Fibroblast of peridontal ligament (primary cell): ENCODE measurements at regions not wholly inside any gene's neighbourhood (a gene's known extent, or its start where the extent isn't known, plus 50 kb on each side); places are given as distances from the start of the nearest gene placed in this dataset.

Experiments
- DNase-seq: peaks from one replicate; pipeline ENCODE4 v3.0.0-alpha.2; 2010; ENCODE audit errors: extremely low read depth

DNA sequence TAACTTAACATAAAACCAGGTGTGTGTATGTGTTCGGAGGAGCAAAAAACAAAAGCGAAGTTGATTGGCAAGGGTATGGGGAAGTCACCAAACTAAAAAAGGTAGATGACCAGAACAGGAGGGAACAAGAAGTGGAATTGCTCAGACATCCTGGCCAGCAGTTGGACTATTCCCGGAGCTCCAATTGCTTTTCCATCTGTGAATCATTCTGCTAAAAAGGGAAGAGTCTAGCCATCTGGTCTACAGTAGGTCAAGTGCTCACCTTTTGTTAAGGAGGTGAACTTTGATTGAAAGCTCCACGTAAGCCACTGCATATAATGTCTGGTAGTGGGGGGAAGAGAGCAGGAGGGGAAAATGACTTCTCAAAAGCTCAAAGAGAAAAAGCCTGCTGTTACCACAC, 50.0 kb upstream of the BET1 start:
- DNase-seq, result no peak

DNA sequence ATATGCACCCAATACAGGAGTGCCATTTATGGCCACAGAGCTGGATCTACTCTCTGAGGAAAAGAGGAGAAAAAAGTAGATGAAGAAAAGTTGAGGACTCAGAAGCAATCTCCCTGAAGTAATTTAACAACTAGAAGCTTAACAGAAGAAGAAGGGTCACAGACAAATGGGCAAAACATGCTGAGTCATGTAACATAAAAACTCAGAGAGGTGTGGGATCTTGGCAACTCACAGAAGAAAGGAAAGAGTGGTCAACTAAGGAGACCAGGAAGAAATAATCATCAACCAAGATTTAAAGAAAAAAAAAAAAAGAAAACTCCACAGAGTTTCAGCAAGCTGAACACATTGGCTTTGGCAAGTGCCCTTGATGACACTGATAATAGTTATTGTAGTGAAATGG, 51.8 kb upstream of the BET1 start:
- DNase-seq, result no peak

DNA sequence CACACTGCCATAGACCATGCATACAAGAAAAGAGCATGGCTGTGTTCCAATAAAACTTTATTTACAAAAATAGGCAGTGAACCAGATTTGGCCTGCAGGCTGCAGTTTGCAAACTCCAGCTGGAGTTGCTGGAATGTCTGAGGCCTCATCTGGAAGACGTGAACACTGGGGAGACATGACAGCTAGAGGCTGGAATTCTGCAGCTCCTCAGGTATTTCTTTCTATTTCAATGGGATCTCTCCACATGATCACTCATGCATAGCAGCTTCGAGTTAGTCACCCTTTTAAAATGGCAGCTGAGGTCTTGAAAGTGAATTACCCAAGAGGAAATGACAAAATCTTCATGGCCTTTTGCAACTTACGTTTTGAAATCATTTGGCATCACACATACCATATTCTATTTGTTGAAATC, 52.6 kb upstream of the BET1 start:
- peak; percentile 91 for DNase-seq

DNA sequence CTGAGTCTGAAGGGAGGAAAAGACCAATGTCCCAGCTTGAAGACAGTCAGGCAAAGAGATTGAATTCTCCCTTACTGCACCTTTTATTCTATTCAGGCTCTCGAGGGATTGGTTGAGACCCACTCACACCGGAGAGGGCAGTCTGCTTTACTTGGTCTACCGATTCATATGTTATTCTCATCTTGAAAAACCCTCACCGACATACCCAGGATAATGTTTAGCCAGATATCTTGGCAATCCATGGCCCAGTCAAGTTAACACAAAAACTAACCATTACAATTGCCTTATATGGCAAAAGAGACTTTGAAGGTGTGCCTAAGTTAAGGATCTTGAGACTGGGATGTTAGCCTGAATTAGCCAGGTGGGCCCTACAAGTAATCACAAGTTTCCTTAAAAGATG, 53.8 kb upstream of the BET1 start:
- no peak for DNase-seq

DNA sequence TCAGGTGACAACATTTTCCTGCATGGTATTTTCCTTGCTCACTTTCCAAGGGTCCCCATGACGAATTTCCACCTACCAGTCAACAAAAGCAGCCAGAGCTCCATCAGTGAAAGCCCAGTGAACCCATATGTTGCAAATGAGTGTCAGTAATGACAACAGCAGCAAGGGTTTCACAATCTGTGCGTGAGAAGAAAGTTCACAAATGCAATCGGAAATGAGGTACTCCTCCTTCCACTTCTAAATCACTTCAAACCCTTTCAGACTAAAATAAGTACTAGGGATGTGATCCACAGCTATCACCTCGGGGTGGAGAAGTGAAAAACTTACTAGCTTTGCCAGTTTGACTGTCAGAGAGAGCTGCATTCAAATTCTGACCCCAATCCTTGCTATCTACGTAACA, 55.6 kb upstream of the BET1 start:
- DNase-seq, result peak; percentile 67

DNA sequence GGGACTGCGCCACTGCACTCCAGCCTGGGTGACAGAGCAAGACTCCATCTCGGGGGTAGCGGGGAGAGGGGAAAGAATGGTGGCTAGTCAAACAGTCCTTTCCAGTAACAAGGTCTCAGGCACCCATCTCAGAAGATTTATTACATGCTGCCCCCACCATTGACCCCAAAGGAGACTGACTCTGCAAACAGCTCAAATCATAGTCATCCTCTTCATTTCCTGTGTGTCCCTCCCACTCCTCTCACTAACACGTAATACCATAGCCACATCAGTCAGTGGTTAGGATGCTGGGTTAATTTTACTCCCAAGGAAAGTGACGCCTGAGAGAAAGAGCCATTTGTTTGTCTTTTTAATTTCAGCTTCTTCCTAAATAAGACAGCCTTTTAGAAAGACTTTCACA, 56.6 kb upstream of the BET1 start:
- no peak for DNase-seq

DNA sequence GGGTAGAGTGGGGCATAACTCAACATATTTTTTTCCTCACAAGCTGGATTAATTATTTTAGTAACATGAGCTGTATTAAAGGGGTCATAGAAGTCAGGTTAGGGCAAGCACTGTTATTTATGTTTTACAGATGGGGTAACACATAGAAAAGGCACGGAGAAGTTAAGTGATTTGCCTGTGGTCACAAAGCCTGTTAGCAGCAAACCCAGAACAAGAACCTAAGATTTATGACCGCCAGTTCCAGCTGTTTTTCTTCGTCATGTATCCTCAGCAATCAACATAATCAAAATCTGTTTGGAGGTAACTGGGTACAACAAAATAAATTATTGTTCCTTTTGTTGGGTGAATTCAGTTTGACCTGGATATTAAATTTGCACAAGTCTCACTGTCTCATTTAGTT, 57.2 kb upstream of the BET1 start:
- DNase-seq, result no peak

DNA sequence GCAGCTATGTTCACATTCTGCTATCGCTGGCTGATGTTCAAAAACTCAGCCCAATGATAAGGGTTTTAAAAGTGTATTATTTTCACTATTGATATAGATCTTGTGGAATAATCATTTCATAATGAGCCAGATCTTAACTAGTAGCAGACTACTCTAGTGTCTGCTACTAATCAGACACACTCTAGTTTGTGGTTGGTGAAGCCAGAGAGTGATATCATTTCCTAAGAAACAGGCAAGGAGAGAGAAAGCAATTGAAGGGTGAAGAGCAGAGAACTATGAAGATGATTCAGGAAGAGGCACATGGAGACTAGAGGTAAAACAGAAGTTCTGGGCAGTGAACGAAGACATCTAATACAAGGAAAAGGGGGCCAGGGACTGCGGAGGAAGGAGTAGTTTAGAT, 58.2 kb upstream of the BET1 start:
- peak; percentile 58 for DNase-seq

DNA sequence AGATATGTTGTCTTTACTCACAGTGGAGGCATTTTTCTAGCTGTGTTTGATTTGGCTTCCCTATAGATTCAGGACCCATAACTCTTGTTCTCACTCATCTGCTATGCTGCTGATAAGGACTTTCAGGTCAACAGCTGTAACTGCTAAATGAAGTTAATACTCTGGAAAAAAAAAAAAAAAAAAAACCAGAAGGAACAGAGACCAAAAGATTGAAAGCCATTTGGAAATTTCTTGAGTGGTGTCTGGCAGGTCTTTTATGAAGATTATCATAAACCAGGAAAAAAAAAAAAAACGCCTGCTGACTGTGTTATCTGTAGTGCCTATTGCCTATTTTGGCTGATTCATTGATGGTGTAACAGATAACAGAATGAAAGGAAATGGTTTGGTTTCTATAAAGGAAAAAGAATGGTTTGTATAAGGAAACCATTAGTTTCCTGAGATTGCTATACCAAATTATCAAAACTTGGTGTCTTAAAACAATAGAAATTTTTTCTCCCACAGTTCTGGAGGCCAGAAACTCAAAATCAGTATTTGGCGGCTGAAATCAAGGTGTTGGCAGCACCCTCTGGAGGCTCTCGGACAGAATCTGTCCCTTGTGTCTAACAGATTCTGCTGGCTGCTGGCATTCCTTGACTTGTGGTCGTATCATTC, 60.5 kb upstream of the BET1 start:
- no peak for DNase-seq

DNA sequence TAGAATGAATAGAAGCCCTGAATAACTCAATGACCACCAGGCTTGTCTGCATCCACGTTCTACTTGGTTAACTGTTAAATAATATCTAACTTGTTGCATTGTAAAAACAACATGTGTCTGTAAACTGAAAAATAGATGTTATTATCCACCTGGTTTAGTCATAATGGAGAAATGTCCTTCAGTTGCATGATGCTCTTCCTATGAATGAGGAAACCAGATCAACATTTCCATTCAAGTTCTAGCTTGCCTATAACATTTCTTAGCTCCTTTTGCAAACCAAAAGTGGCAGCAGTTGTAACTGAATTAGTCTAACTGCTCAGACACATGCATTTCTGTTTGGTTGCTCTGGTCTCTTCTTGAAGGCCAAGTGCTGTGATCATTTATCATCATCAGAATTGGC, 62.9 kb upstream of the BET1 start:
- no peak for DNase-seq

DNA sequence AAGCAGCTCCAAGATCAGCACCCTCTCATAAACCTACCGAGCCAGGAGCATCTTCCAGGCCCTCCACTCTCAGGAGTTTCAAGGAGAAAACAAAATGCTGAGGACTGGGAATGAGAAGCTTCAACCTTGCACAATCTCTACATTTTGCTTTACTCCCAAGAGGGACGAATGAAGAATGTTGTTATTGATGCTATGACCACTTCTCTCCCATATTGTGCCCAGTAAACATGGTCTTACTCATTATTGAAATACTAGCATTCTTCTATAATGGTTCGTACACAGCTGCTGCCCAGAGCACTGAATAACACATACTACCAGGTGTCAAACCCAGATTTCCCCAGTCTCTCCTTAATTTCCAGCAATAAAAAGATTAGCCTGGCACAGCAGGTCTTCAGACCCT, 63.4 kb upstream of the BET1 start:
- DNase-seq, result peak; percentile 47

DNA sequence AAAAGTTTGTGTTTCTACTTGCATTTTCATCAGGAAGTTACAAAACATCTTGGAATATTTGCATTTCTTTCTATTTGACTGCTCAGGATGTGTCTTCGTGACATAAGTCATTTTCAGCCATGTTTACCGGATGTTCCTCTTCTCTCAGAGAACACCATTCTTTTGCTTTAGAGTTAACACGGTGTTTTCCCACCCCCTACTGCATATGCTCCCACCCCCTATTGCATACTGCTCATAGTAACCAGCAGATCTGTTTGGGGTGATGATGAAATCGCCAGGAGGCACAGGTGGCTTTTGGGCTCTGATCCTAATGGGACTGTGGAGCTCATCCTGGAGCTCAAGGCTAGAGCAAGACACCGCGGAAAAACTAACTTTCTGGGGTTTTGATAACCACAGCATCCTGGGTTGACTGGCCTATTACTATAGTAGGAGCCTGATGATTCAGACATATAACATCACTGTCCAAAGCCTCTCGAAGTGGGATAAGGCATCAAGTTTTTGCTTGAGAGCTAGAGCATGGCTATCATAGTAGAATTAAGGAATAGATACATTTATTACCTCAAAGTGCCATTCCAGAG, 65.1 kb upstream of the BET1 start:
- DNase-seq, result no peak

DNA sequence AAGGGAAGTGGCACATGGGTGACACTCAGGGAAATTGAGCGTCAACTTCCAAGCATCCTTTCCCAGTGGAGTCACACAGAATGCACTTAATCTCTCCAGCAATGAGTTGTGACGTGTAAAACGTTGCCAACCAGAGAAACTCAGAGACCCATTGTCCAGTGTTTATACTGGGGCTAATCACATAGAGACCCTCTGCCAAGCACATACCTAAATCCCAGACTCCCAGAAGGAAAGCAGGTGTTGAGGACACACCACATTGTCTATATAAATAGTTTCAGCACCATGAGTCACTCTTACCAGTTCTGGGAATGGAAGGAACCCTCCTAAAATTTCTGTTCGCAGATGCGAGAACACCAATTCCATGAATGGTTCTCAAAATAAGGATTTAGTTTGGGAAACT, 76.4 kb upstream of the BET1 start:
- no peak for DNase-seq

DNA sequence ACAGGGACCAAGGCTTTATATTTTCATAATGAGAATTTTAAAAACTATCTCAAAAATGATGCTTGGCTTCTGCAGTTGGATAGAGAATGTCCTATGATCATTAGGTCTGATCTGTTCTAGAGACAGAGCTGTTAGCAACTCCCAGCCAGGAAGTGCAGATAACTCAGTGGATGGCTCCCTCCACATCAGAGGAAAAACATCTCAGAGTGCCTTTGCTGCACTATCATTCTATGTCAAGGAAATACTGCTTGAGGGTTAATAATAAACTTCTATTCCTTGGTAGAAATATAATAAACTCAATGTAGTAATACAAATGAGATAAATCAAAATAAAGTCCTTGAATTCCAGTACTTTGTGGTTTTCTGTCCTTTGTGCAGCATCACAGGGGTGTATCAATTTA, 78.0 kb upstream of the BET1 start:
- no peak for DNase-seq

DNA sequence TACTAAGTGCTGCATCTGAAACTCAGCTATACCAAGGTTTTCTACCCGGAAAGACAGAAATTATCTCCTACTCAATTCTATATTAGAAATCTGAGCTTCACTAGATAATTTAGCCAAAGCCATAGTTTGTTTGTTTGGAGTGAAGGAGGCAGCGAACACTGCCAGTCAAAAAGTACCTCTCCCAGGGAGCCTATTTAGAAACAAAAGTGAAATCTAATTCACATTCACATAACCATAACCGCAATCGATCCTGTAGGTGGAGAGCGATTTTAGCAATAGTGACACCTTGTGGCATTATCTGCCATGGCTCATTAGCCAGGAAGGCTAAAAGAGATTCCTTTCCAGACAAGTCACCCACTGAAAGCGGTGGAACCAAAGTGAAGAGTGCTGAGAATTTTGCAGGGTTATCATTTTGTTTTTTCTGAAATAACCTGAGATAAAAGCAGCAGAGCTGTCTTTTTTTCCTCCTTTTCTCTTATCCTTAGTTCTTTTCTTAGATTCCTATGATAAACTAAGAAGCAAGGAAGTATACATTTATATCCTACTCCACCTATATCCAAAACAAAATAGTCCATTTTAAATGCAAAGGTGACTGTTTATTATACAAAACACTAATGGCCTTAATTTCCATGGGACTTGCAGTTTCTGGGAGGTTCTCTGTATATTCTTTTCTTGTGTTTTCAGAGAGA, 83.7 kb upstream of the BET1 start:
- peak; percentile 92 for DNase-seq

DNA sequence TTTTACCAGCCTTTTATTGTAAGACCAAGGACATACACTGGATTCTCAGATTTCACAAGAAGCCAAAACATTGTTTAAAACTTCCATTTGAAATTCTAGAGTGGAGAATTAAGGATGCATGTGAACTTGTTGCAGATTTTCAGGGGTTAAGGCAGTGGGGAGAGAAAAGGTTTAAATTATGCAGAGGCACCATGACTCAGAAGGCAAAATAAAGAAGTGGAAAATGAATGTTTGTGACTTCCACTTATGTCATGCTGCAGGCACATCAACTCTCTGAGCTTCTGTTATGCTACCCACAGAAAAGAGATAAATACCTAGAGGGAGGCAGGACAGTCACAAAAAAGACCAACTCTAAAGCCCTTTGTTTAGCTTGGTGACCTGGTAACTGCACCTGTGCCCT, 84.4 kb upstream of the BET1 start:
- peak; percentile 71 for DNase-seq

DNA sequence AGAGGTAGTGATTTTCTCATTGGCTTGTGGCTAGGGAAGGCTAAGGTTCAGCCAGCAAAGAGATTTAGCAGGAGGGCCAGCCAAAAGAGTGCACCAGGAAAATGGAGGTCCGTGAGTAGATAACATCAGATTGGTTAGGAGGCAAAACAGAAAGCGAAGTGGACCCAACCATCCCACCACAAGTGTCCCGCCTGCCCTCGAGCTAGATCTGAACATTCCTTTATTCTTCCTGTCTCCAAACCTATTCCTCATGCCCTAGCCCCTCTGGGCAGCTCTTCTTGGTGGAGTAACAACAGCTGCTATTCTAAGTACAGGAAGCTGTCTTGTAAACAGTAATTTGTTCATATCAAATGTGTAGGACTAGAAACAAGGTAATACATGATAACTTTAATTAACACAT, 85.7 kb upstream of the BET1 start:
- no peak for DNase-seq

DNA sequence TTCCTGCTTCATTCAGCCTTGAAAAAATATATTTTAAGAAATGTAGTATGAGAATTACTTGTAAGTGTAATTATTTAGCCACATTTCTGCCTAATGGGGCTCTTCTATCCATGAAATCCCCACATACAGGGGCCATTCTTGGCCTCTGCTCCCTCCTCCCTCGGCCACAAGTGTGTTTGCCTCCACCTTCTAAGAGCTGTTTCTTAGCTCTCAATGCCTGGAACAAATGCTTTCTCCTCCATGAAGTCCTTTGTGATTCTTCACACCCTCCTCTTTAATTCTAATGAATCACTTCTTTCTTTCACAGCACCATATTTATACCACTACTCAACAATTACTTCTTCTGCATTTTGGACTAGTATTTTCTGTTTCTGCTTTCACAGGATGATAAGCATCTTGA, 88.8 kb upstream of the BET1 start:
- DNase-seq, result no peak

DNA sequence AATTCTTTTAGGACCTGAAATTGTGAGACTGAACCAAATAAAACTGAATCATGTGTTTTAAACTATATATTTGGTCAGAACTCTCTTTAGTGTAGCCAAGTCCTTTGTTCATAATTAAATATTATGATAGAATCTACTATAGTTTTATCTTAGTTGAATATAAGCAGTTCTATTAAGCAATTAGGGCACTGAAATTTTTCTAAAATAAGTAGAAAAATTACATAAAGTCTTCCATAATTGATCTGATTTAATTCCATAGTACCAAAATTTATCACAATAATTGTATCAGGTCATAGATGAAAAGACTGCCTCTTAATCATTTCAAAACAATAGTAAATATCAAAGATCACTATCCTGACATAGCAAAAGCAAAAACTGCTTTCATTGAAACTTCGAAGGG, 90.1 kb upstream of the BET1 start:
- no peak for DNase-seq

DNA sequence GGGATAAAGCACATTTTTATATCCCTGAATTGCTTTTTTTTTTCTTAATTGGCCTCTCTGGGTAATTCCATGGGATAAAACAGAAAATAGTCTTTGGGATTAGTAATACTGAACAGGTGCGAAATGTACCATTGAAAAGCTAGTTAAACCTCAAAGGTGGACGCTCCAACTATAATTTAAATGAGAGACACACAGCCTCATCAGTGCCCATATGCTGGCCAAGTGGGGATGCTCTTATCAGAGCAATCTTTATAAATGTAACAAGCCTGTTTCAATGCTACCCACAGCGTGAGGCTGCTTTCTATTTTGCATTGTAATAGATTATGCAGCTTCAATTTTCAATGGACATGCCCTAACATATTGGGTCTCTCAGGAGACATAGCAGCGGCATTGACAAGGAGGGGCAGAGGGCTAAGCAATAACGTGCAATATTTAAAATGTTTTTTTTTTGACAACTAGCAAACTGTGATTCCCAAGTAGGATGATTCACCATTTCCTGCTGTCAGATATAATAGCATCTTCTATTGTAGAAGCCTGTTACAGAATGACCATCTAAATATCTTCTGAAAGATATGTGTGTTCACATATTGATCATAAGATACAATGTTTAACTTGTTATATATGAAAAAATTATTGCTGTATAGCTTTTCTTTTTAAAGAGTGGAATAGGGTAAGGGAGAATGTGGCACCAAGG, 91.3 kb upstream of the BET1 start:
- DNase-seq, result no peak

DNA sequence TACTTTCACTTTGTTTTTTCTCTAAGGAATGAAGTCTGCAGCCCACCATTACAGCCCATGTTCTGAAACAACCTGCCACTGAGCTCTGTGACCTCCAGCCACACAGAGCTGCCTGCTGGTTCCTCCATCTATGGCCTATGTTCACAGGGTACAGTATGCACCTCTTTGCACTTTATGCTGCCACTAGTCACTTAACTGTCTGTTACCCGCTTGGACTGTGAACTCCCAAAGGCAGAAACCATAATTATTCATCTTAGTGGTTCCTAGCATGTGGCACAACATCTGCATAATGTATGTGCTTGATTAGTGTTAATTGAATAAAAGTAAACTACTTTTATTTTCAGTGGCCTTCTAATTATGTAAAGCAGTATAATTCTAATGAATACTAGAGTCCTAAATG, 95.5 kb upstream of the BET1 start:
- peak; percentile 18 for DNase-seq

DNA sequence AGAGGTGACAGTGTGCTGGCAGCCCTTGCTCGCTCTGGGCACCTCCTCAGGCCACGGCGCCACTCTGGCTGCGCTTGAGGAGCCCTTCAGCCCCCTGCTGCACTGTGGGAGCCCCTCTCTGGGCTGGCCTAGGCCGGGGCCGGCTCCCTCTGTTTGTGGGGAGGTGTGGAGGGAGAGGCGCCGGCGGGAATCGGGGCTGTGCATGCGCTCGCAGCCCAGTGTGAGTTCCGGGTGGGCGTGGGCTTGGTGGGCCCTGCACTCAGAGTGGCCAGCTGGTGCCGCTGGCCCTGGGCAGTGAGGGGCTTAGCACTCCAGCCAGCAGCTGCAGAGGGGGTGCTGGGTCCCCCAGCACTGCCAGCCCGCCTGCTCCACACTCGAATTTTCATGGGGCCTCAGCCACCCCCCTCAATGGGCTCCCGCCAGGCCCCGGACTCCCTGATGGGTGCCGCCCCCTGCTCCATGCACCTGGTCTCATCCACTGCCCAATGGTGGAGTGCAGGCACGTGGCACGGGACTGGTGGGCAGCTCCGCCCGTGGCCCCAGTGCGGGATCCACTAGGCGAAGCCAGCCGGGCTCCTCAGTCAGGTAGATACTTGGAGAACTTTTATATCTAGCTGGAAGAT, 96.7 kb upstream of the BET1 start:
- DNase-seq, result no peak

DNA sequence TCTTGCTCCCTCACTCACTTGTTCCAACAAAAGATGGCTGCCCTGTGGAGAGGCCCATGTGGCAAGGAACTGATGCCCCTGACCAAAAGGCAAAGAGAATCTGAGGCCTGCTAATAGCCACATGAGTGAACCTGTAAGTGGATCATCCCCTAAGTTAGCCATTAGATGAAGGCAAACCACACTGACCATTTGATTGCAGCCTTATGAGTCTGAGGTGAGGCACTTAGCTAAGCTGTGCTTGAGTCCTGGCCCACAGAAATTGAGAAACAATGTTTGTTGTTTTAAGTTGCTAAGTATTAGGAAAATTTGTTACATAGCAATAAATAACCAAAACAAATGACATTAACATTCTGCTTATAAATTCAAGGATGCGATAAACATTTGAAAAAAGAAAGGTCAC, 100.1 kb upstream of the BET1 start:
- no peak for DNase-seq
